HL-60 (cell line): ENCODE measurements at regions not wholly inside any gene's neighbourhood (a gene's known extent, or its start where the extent isn't known, plus 50 kb on each side); places are given as distances from the start of the nearest gene placed in this dataset.

Source experiments
- CTCF ChIP-seq: IDR thresholded peaks from one replicate; pipeline ENCODE4 v1.5.1; 2011; ENCODE audit warnings: low read length, control low read depth, inconsistent platforms; ENCODE audit not compliant: insufficient read depth
- POLR2AphosphoS5 ChIP-seq: IDR thresholded peaks from 2 replicates; pipeline ENCODE4 v1.6.1; 2012; ENCODE audit warnings: low read depth
- REST ChIP-seq: IDR thresholded peaks from 2 replicates; pipeline ENCODE4 v1.6.1; 2012; ENCODE audit warnings: low read depth; ENCODE audit not compliant: insufficient replicate concordance

- TF ChIP-seq CTCF: no peak
- TF ChIP-seq POLR2AphosphoS5: no peak
- no peak for TF ChIP-seq REST
These were observed 104.4 kb downstream of the NCR2 start for GRCh38 chr6:41439524-41440418.
